Loucy (cell line): ENCODE measurements at regions not wholly inside any gene's neighbourhood (a gene's known extent, or its start where the extent isn't known, plus 50 kb on each side); places are given as distances from the start of the nearest gene placed in this dataset.

Source experiments
- CTCF ChIP-seq: fragments of 200-600 bp; sonication (generic); conservative IDR thresholded peaks from 2 replicates; pipeline ENCODE4 v1.5.1; 2014; ENCODE audit warnings: mild to moderate bottlenecking, antibody characterized with exemption, low read length
- EZH2phosphoT487 ChIP-seq: fragments of 200-600 bp; IDR thresholded peaks from 2 replicates; pipeline ENCODE4 v1.6.1; 2018; ENCODE audit warnings: antibody characterized with exemption, mild to moderate bottlenecking, moderate library complexity, borderline replicate concordance

GRCh38 chr2:152942940-152943440 is 224.6 kb downstream of the ARL6IP6 start:
- TF ChIP-seq CTCF (no peak), EZH2phosphoT487 (no peak)
